Chondrocyte (in vitro differentiated cells): ENCODE measurements at regions not wholly inside any gene's neighbourhood (a gene's known extent, or its start where the extent isn't known, plus 50 kb on each side); places are given as distances from the start of the nearest gene placed in this dataset.
A peak's percentile ranks its signal among the peaks of the same experiment; 100 is the strongest.

Experiments
- DNase-seq: peaks from one replicate; pipeline ENCODE4 v3.0.0; 2021; ENCODE audit warnings: mixed read lengths, low spot score
- H3K27ac Mint-ChIP-seq: one replicate; pipeline ENCODE4 v1.8.0; 2021; ENCODE audit warnings: mild to moderate bottlenecking, moderate library complexity, mixed read lengths; ENCODE audit not compliant: unreplicated experiment
- H3K27me3 Mint-ChIP-seq: 2 replicates; pipeline ENCODE4 v1.8.0; 2021; ENCODE audit warnings: low read depth, mixed read lengths
- H3K36me3 Mint-ChIP-seq: 2 replicates; pipeline ENCODE4 v1.8.0; 2021; ENCODE audit warnings: low read depth, mixed read lengths
- H3K4me1 Mint-ChIP-seq: 2 replicates; pipeline ENCODE4 v1.8.0; 2021; ENCODE audit warnings: low read depth, mild to moderate bottlenecking, mixed read lengths
- H3K4me3 Mint-ChIP-seq: one replicate; pipeline ENCODE4 v1.8.0; 2021; ENCODE audit warnings: mild to moderate bottlenecking, moderate library complexity, mixed read lengths; ENCODE audit not compliant: unreplicated experiment
- H3K9me3 Mint-ChIP-seq: 2 replicates; pipeline ENCODE4 v1.8.0; 2021; ENCODE audit warnings: low read depth, mixed read lengths
- TF ChIP-seq, protein P1 (sequence below): fragments of 200-600 bp; sonication (generic); IDR thresholded peaks from 2 replicates; pipeline ENCODE4 v1.5.0; 2021; ENCODE audit warnings: antibody characterized with exemption, mild to moderate bottlenecking, moderate library complexity

GRCh38 chr4:3343358-3343757 lies 50.5 kb downstream of the RGS12 start:
- DNase-seq, result no peak
- Mint-ChIP-seq H3K4me3 (no peak overlapping the region), H3K9me3 (no peaks in the 10 kb centered on the region), H3K27me3 (no peaks in the 10 kb centered on the region), H3K27ac (no peak overlapping the region), H3K36me3 (peaks cover 2% of the 10 kb centered on the region), H3K4me1 (peaks cover 27% of the 10 kb centered on the region)
- TF ChIP-seq, protein P1, sequence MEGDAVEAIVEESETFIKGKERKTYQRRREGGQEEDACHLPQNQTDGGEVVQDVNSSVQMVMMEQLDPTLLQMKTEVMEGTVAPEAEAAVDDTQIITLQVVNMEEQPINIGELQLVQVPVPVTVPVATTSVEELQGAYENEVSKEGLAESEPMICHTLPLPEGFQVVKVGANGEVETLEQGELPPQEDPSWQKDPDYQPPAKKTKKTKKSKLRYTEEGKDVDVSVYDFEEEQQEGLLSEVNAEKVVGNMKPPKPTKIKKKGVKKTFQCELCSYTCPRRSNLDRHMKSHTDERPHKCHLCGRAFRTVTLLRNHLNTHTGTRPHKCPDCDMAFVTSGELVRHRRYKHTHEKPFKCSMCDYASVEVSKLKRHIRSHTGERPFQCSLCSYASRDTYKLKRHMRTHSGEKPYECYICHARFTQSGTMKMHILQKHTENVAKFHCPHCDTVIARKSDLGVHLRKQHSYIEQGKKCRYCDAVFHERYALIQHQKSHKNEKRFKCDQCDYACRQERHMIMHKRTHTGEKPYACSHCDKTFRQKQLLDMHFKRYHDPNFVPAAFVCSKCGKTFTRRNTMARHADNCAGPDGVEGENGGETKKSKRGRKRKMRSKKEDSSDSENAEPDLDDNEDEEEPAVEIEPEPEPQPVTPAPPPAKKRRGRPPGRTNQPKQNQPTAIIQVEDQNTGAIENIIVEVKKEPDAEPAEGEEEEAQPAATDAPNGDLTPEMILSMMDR, result no peak

DNA sequence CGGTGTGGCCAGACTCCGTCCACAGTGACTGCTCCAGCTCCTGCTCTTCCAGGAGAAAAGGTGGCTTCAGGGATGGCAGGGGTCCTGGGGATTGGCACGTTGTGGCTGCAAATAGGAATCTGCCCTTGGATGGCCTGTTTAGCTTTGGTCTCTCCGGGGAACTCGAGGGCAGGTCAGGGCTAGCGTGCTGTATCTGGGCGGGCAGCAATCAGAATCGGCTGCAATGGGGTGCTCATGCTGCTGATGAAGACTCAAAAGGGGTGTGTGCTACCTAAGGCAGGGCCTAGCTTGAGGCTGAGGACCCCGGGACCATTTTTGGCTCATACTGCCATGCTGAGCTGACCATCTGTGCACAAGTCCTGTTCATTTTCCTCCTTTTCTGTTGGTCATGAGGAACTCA lies 51.3 kb downstream of the RGS12 start:
- Mint-ChIP-seq H3K4me1 (peaks cover 23% of the 10 kb centered on the region), H3K36me3 (peaks cover 2% of the 10 kb centered on the region), H3K9me3 (no peaks in the 10 kb centered on the region), H3K27ac (no peak overlapping the region), H3K4me3 (no peak overlapping the region), H3K27me3 (no peaks in the 10 kb centered on the region)
- TF ChIP-seq, protein P1, result no peak
- no peak for DNase-seq

GRCh38 chr4:3344596-3344995 lies 51.8 kb downstream of the RGS12 start:
- Mint-ChIP-seq H3K27me3 (no peaks in the 10 kb centered on the region), H3K27ac (no peak overlapping the region), H3K4me1 (peaks cover 20% of the 10 kb centered on the region), H3K4me3 (no peak overlapping the region), H3K36me3 (peaks cover 2% of the 10 kb centered on the region), H3K9me3 (no peaks in the 10 kb centered on the region)
- TF ChIP-seq, protein P1, result no peak
- no peak for DNase-seq

GRCh38 chr4:3345384-3345783 lies 52.6 kb downstream of the RGS12 start:
- H3K4me3 Mint-ChIP-seq, result no peak overlapping the region
- H3K4me1 Mint-ChIP-seq, result peaks cover 15% of the 10 kb centered on the region
- no peaks in the 10 kb centered on the region for H3K27me3 Mint-ChIP-seq
- H3K36me3 Mint-ChIP-seq, result peaks cover 2% of the 10 kb centered on the region
- TF ChIP-seq, protein P1, result no peak
- no peak overlapping the region for H3K27ac Mint-ChIP-seq
- H3K9me3 Mint-ChIP-seq, result no peaks in the 10 kb centered on the region
- no peak for DNase-seq

DNA sequence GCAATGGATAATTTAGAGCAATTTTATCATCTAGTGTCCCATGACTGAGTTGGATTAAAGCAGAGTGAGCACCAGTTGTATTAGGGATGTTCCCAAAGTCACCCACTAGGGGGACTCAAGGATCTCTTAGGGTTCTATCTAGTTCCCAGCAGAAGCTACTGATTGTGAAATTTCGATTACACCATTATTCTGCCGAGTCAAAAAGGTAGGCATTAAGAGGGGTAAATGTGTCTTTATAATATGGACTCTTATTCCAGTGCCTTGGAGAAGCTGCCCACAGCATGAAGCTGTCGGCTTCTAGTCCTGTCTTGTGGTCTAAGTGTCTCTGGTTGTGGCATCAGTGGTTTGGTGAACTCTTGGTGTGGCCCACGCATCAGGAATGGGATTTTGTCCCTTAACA lies 53.3 kb downstream of the RGS12 start:
- H3K27ac Mint-ChIP-seq, result no peak overlapping the region
- TF ChIP-seq, protein P1, result peak; percentile 96
- H3K27me3 Mint-ChIP-seq, result no peaks in the 10 kb centered on the region
- no peaks in the 10 kb centered on the region for H3K9me3 Mint-ChIP-seq
- no peak for DNase-seq
- peaks cover 2% of the 10 kb centered on the region for H3K36me3 Mint-ChIP-seq
- no peak overlapping the region for H3K4me3 Mint-ChIP-seq
- peaks cover 15% of the 10 kb centered on the region for H3K4me1 Mint-ChIP-seq
